DMS114 treated with DMSO at 0.1 percent for 48 hours (cell line): ENCODE measurements at regions not wholly inside any gene's neighbourhood (a gene's known extent, or its start where the extent isn't known, plus 50 kb on each side); places are given as distances from the start of the nearest gene placed in this dataset.
"Not testable (repeated sequence)": the region's sequence is repeated elsewhere in the genome, so short reads cannot be mapped to it uniquely, and the experiment has no call there.

Experiments
- DNase-seq: peaks from one replicate; lab custom pipeline; 2025; ENCODE audit not compliant: unreplicated experiment; lab: John Stamatoyannopoulos, UW

- DNase-seq, result no peak
These were observed 115.3 kb upstream of the NDUFV2 start for GRCh38 chr18:8987241-8987640.

GRCh38 chr18:8988260-8988871, 114.1 kb upstream of the NDUFV2 start:
- peak; percentile 39 for DNase-seq

- no peak for DNase-seq
These were observed 113.5 kb upstream of the NDUFV2 start for GRCh38 chr18:8989017-8989416.

GRCh38 chr18:8989855-8990254, 112.6 kb upstream of the NDUFV2 start:
- DNase-seq, result no peak

GRCh38 chr18:8990276-8991031, 112.0 kb upstream of the NDUFV2 start:
- DNase-seq, result no peak

GRCh38 chr18:8991155-8991554, 111.3 kb upstream of the NDUFV2 start:
- DNase-seq, result no peak

- not testable (repeated sequence) for DNase-seq
These were observed 110.0 kb upstream of the NDUFV2 start for GRCh38 chr18:8992500-8992899.

GRCh38 chr18:8994603-8995002, 107.9 kb upstream of the NDUFV2 start:
- no peak for DNase-seq

- no peak for DNase-seq
These were observed 107.4 kb upstream of the NDUFV2 start for GRCh38 chr18:8995096-8995495.

GRCh38 chr18:8996771-8997432, 105.6 kb upstream of the NDUFV2 start:
- DNase-seq, result no peak

- no peak for DNase-seq
These were observed 104.9 kb upstream of the NDUFV2 start for GRCh38 chr18:8997634-8998033.

- DNase-seq, result no peak
These were observed 103.8 kb upstream of the NDUFV2 start for GRCh38 chr18:8998481-8999217.

- DNase-seq, result no peak
These were observed 102.6 kb upstream of the NDUFV2 start for GRCh38 chr18:8999872-9000271.

- no peak for DNase-seq
These were observed 101.8 kb upstream of the NDUFV2 start for GRCh38 chr18:9000733-9001132.

- no peak for DNase-seq
These were observed 101.3 kb upstream of the NDUFV2 start for GRCh38 chr18:9001209-9001608.

- DNase-seq, result no peak
These were observed 98.9 kb upstream of the NDUFV2 start for GRCh38 chr18:9003406-9004100.

GRCh38 chr18:9004308-9004707, 98.2 kb upstream of the NDUFV2 start:
- not testable (repeated sequence) for DNase-seq

- DNase-seq, result not testable (repeated sequence)
These were observed 94.8 kb upstream of the NDUFV2 start for GRCh38 chr18:9007700-9008099.

- DNase-seq, result no peak
These were observed 94.2 kb upstream of the NDUFV2 start for GRCh38 chr18:9008200-9008708.

GRCh38 chr18:9008709-9009635, 93.5 kb upstream of the NDUFV2 start:
- no peak for DNase-seq
